HCT116 (cell line): ENCODE measurements at regions not wholly inside any gene's neighbourhood (a gene's known extent, or its start where the extent isn't known, plus 50 kb on each side); places are given as distances from the start of the nearest gene placed in this dataset.

Experiments
- ATAC-seq: fragments of 200-7000 bp; cut with Tn5 transposase; 2 replicates; pipeline ENCODE4 v1.9.1; 2020; ENCODE audit warnings: mild to moderate bottlenecking, moderate library complexity
- BruUV-seq: library from RNA; stranded (reverse); fragments of 400-500 nt; replicated peaks from 2 replicates; lab custom pipeline; 2021; lab: Mats Ljungman, UMichigan
- CTCF ChIA-PET: fragments of 300-600 bp; sonication (Branson Sonifier 250); formaldehyde crosslinking; loops from one replicate; lab custom pipeline; 2021; ENCODE audit warnings: antibody characterized with exemption; lab: Charles Lee
- POLR2A ChIA-PET: fragments of 300-600, 350-600 bp; sonication (Branson Sonifier 250); formaldehyde crosslinking; loops from one replicate; lab custom pipeline; 2021; ENCODE audit warnings: antibody characterized with exemption; lab: Charles Lee
- RAD21 ChIA-PET, 2 experiments: fragments of 300-600 bp; sonication (Branson Sonifier 250); formaldehyde crosslinking; loops; one replicate each; lab custom pipeline; 2023; ENCODE audit warnings: low total read pairs in 2 of 2; ENCODE audit not compliant: uncharacterized antibody in 2 of 2, unreplicated experiment in 2 of 2, low non-redundant PET in 1 of 2; lab: Charles Lee
- DNase-seq: peaks from one replicate; pipeline ENCODE4 v3.0.0-alpha.2; 2010; ENCODE audit warnings: low read depth, low spot score
- H2AFZ ChIP-seq: fragments of 200-600 bp; shearing (Covaris generic), sonication (generic); 2 replicates; pipeline ENCODE4 v1.6.1; 2017; ENCODE audit warnings: low read depth, mixed run types, mixed read lengths, antibody characterized with exemption, low read length; ENCODE audit not compliant: poor library complexity, severe bottlenecking
- H3K27ac ChIP-seq: 2 replicates; pipeline ENCODE4 v1.5.1; 2012; ENCODE audit warnings: low read depth, low read length
- H3K27me3 ChIP-seq: fragments of 200-600 bp; sonication (generic); 2 replicates; pipeline ENCODE4 v1.6.1; 2016; ENCODE audit warnings: mixed run types, low read length, mixed read lengths; ENCODE audit not compliant: insufficient read depth
- H3K36me3 ChIP-seq, 2 experiments: fragments of 200-500 bp in 1 of 2; fragments of 200-600 bp in 1 of 2; sonication (Bioruptor generic) in 1 of 2; sonication (generic) in 1 of 2; 2 replicates each; pipeline versions ENCODE4 v1.5.1 to v1.6.1; 2014 to 2016; ENCODE audit warnings: low read length in 2 of 2, inconsistent platforms in 1 of 2, mixed read lengths in 1 of 2, mixed run types in 1 of 2; ENCODE audit not compliant: insufficient read depth in 2 of 2, control insufficient read depth in 1 of 2
- H3K4me1 ChIP-seq, 2 experiments: fragments of 200-600 bp in 1 of 2; sonication (generic) in 1 of 2; 2 replicates each; pipeline versions ENCODE4 v1.5.1 to v1.6.1; 2012 to 2017; ENCODE audit warnings: low read length in 2 of 2, inconsistent platforms in 1 of 2, mild to moderate bottlenecking in 1 of 2, mixed read lengths in 1 of 2, mixed run types in 1 of 2, moderate library complexity in 1 of 2; ENCODE audit not compliant: insufficient read depth in 2 of 2, control insufficient read depth in 1 of 2
- H3K4me2 ChIP-seq: fragments of 200-600 bp; sonication (generic); 2 replicates; pipeline ENCODE4 v1.6.1; 2017; ENCODE audit warnings: mixed run types, low read length, mixed read lengths
- H3K4me3 ChIP-seq, 2 experiments: fragments of 200-600 bp in 1 of 2; sonication (generic) in 1 of 2; replicated peaks in 1 of 2; 2 replicates each; pipeline ENCODE4 v1.5.1; 2011 to 2016; ENCODE audit warnings: low read length in 2 of 2, control low read depth in 1 of 2, low read depth in 1 of 2, mild to moderate bottlenecking in 1 of 2, mixed read lengths in 1 of 2, mixed run types in 1 of 2
- H3K79me2 ChIP-seq: fragments of 200-600 bp; sonication (generic); 2 replicates; pipeline ENCODE4 v1.6.1; 2017; ENCODE audit warnings: mild to moderate bottlenecking, mixed run types, low read length, moderate library complexity, mixed read lengths; ENCODE audit not compliant: insufficient read depth
- H3K9ac ChIP-seq: fragments of 200-600 bp; sonication (generic); 2 replicates; pipeline ENCODE4 v1.6.1; 2016; ENCODE audit warnings: low read length, mixed read lengths
- H3K9me2 ChIP-seq: fragments of 200-600 bp; sonication (generic), shearing (Covaris generic); 2 replicates; pipeline ENCODE4 v1.6.1; 2017; ENCODE audit warnings: mixed run types, mild to moderate bottlenecking, moderate library complexity; ENCODE audit not compliant: insufficient read depth
- H3K9me3 ChIP-seq, 2 experiments: fragments of 200-500 bp in 1 of 2; fragments of 200-600 bp in 1 of 2; sonication (Bioruptor generic) in 1 of 2; sonication (generic) in 1 of 2; 2 replicates each; pipeline ENCODE4 v1.6.1; 2014 to 2017; ENCODE audit warnings: low read length in 2 of 2, mixed read lengths in 2 of 2, inconsistent platforms in 1 of 2, low read depth in 1 of 2, mild to moderate bottlenecking in 1 of 2, mixed run types in 1 of 2, moderate library complexity in 1 of 2; ENCODE audit not compliant: control insufficient read depth in 1 of 2, insufficient read depth in 1 of 2
- H4K20me1 ChIP-seq: fragments of 200-600 bp; sonication (generic), shearing (Covaris generic); 2 replicates; pipeline ENCODE4 v1.6.1; 2017; ENCODE audit warnings: mixed run types, mild to moderate bottlenecking, moderate library complexity; ENCODE audit not compliant: insufficient read depth
- ATF3 ChIP-seq: IDR thresholded peaks from 2 replicates; pipeline ENCODE4 v1.6.1; 2012
- CBX3 ChIP-seq: IDR thresholded peaks from 2 replicates; pipeline ENCODE4 v1.6.1; 2012; ENCODE audit warnings: low read depth
- EGR1 ChIP-seq: IDR thresholded peaks from 2 replicates; pipeline ENCODE4 v1.6.1; 2012; ENCODE audit warnings: low read depth
- EZH2phosphoT487 ChIP-seq: fragments of 200-600 bp; IDR thresholded peaks from 2 replicates; pipeline ENCODE4 v1.6.1; 2018; ENCODE audit warnings: antibody characterized with exemption, borderline replicate concordance
- RAD21 ChIP-seq: IDR thresholded peaks from 2 replicates; pipeline ENCODE4 v1.6.1; 2012; ENCODE audit warnings: low read depth, mild to moderate bottlenecking
- SIN3A ChIP-seq: IDR thresholded peaks from 2 replicates; pipeline ENCODE4 v1.6.1; 2012; ENCODE audit warnings: low read depth
- SP1 ChIP-seq: IDR thresholded peaks from 2 replicates; pipeline ENCODE4 v1.6.1; 2012; ENCODE audit warnings: low read depth
- SRF ChIP-seq: IDR thresholded peaks from 2 replicates; pipeline ENCODE4 v1.6.1; 2012; ENCODE audit warnings: low read depth
- YY1 ChIP-seq: IDR thresholded peaks from 2 replicates; pipeline ENCODE4 v1.6.1; 2011; ENCODE audit warnings: low read length, low read depth, moderate library complexity, mild to moderate bottlenecking; ENCODE audit not compliant: insufficient replicate concordance; ENCODE audit errors: extremely low read depth
- ZBTB33 ChIP-seq: IDR thresholded peaks from 2 replicates; pipeline ENCODE4 v1.6.1; 2011; ENCODE audit warnings: mild to moderate bottlenecking, low read length, moderate library complexity; ENCODE audit not compliant: insufficient replicate concordance; ENCODE audit errors: extremely low read depth
- intact Hi-C: fragments of 100-400 bp; cut with micrococcal nuclease; formaldehyde crosslinking; loops from 2 replicates; pipeline ENCODE4 v1.10.0; 2022

GRCh38 chr13:39123578-39123977 is 85.3 kb downstream of the NHLRC3 start:
- CTCF ChIA-PET, result no interaction called here
- Histone ChIP-seq H4K20me1 (no peaks in the 10 kb centered on the region), H3K4me1 (no peaks in the 10 kb centered on the region), H3K27ac (no peak overlapping the region), H3K9me2 (no peaks in the 10 kb centered on the region), H2AFZ (no peak overlapping the region), H3K9ac (no peak overlapping the region), H3K9me3 (no peaks in the 10 kb centered on the region), H3K4me3 (no peak overlapping the region), H3K4me2 (no peak overlapping the region), H3K79me2 (no peaks in the 10 kb centered on the region), H3K36me3 (no peaks in the 10 kb centered on the region), H3K27me3 (peaks cover 42% of the 10 kb centered on the region)
- BruUV-seq, result no TSS peak
- intact Hi-C loops, result no loop called here
- DNase-seq (no peak), ATAC-seq (no peak)
- TF ChIP-seq CBX3 (no peak), ATF3 (no peak), SP1 (no peak), EGR1 (no peak), SIN3A (no peak), RAD21 (no peak), ZBTB33 (no peak), EZH2phosphoT487 (no peak)
- RAD21 ChIA-PET, result no interaction called here
- POLR2A ChIA-PET, result no interaction called here

- Histone ChIP-seq H4K20me1 (no peaks in the 10 kb centered on the region), H3K9me2 (no peaks in the 10 kb centered on the region), H3K9ac (no peak overlapping the region), H3K4me1 (no peaks in the 10 kb centered on the region), H3K79me2 (no peaks in the 10 kb centered on the region), H3K4me2 (no peak overlapping the region), H3K36me3 (no peaks in the 10 kb centered on the region), H3K27me3 (peaks cover 61% of the 10 kb centered on the region), H3K9me3 (no peaks in the 10 kb centered on the region), H2AFZ (no peak overlapping the region), H3K4me3 (no peak overlapping the region), H3K27ac (no peak overlapping the region)
- CTCF ChIA-PET, result no interaction called here
- ATAC-seq, result no peak
- POLR2A ChIA-PET, result no interaction called here
- no TSS peak for BruUV-seq
- no peak for DNase-seq
- intact Hi-C loops, result no loop called here
- no peak for TF ChIP-seq YY1
- TF ChIP-seq SRF, result no peak
- RAD21 ChIA-PET, result no interaction called here
These were observed 91.0 kb downstream of the NHLRC3 start for GRCh38 chr13:39129213-39129612.
